HepG2 (cell line): ENCODE measurements at regions not wholly inside any gene's neighbourhood (a gene's known extent, or its start where the extent isn't known, plus 50 kb on each side); places are given as distances from the start of the nearest gene placed in this dataset.

ENCODE experiments used
- KDM5A ChIP-seq: fragments of 200-600 bp; sonication (generic); IDR thresholded peaks from 2 replicates; pipeline ENCODE4 v1.7.0; 2018; ENCODE audit warnings: antibody characterized with exemption, mild to moderate bottlenecking, low read length, borderline replicate concordance
- MAFF ChIP-seq: IDR thresholded peaks from 2 replicates; pipeline ENCODE4 v1.6.1; 2011; ENCODE audit warnings: low read depth, low read length, improper control_type of control experiment
- POLR2A ChIP-seq, 2 experiments: IDR thresholded peaks; 2 replicates each; pipeline ENCODE4 v1.6.1; 2011; ENCODE audit warnings: low read depth in 2 of 2, low read length in 2 of 2, mild to moderate bottlenecking in 1 of 2, moderate library complexity in 1 of 2; ENCODE audit not compliant: insufficient read depth in 1 of 2
- POLR2AphosphoS5 ChIP-seq: IDR thresholded peaks from 2 replicates; pipeline ENCODE4 v1.6.1; 2012; ENCODE audit warnings: low read depth, low read length
- SMAD1 ChIP-seq: sonication (generic); formaldehyde crosslinking; IDR thresholded peaks from 2 replicates; pipeline ENCODE4 v1.4.0; 2020; ENCODE audit warnings: missing genetic modification reagents, low read depth, mild to moderate bottlenecking, borderline replicate concordance
- SMARCC2 ChIP-seq: fragments of 450-650 bp; IDR thresholded peaks from 2 replicates; pipeline ENCODE4 v1.6.1; 2017; ENCODE audit warnings: antibody characterized with exemption, mild to moderate bottlenecking
- SP2 ChIP-seq: sonication (generic); formaldehyde crosslinking; IDR thresholded peaks from 2 replicates; pipeline ENCODE4 v1.5.1; 2020; ENCODE audit warnings: mild to moderate bottlenecking, missing genetic modification reagents
- TAF1 ChIP-seq: sonication (generic); formaldehyde crosslinking; IDR thresholded peaks from 2 replicates; pipeline ENCODE4 v1.4.0; 2020; ENCODE audit warnings: missing genetic modification reagents
- ZKSCAN1 ChIP-seq: fragments of 150-350 bp; IDR thresholded peaks from 2 replicates; pipeline ENCODE4 v1.6.1; 2014; ENCODE audit warnings: low read length
- ZNF468 ChIP-seq: sonication (generic); formaldehyde crosslinking; IDR thresholded peaks from 2 replicates; pipeline ENCODE4 v1.8.0; 2022; ENCODE audit warnings: mild to moderate bottlenecking, moderate library complexity, missing genetic modification reagents
- ZNF510 ChIP-seq: sonication (generic); formaldehyde crosslinking; IDR thresholded peaks from 2 replicates; pipeline ENCODE4 v1.4.0; 2020; ENCODE audit warnings: low read depth, mild to moderate bottlenecking, missing genetic modification reagents
- ZNF652 ChIP-seq: IDR thresholded peaks from 2 replicates; pipeline ENCODE4 v1.6.1; 2016; ENCODE audit warnings: low read depth, borderline replicate concordance
- ZNF7 ChIP-seq: IDR thresholded peaks from 2 replicates; pipeline ENCODE4 v1.6.1; 2016; ENCODE audit warnings: missing biosample characterization, missing genetic modification reagents
- TF ChIP-seq, protein P1 (sequence below): sonication (generic); formaldehyde crosslinking; IDR thresholded peaks from 2 replicates; pipeline ENCODE4 v1.5.0; 2020; ENCODE audit warnings: mild to moderate bottlenecking, missing genetic modification reagents, moderate library complexity

DNA sequence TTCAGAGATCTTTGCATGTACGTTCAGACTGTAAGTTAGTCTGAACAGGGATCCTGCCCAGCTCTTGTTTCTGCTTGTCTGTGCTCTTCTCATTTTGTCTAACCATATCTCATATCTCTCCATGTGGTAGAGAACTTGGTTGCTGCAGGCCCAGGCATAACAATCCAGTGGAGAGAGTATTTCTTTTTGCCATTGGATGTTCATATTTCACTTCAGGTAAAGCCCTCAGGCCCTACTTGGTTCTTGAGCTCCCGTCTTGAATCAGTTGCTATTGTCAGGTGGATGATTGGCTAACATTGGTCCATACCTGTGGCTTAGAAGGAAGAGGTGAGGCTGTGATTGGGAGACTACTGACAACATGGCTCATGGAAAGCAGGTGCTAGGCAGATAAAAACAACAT is 357.7 kb upstream of the FLRT2 start:
- TF ChIP-seq POLR2A (IDR thresholded peaks at IDR 0.05; ENCODE audit: insufficient read depth in 1 of 2, low read depth in 2 of 2, low read length in 2 of 2) (no peak), SP2 (CRISPR knock-in tag) (no peak), TAF1 (CRISPR knock-in tag) (no peak), POLR2AphosphoS5 (no peak), ZNF652 (CRISPR knock-in tag) (no peak), ZKSCAN1 (no peak), ZNF468 (no peak), MAFF (no peak), KDM5A (no peak), SMARCC2 (no peak), ZNF510 (CRISPR knock-in tag) (no peak), SMAD1 (no peak), ZNF7 (CRISPR knock-in tag) (no peak)
- TF ChIP-seq, protein P1, sequence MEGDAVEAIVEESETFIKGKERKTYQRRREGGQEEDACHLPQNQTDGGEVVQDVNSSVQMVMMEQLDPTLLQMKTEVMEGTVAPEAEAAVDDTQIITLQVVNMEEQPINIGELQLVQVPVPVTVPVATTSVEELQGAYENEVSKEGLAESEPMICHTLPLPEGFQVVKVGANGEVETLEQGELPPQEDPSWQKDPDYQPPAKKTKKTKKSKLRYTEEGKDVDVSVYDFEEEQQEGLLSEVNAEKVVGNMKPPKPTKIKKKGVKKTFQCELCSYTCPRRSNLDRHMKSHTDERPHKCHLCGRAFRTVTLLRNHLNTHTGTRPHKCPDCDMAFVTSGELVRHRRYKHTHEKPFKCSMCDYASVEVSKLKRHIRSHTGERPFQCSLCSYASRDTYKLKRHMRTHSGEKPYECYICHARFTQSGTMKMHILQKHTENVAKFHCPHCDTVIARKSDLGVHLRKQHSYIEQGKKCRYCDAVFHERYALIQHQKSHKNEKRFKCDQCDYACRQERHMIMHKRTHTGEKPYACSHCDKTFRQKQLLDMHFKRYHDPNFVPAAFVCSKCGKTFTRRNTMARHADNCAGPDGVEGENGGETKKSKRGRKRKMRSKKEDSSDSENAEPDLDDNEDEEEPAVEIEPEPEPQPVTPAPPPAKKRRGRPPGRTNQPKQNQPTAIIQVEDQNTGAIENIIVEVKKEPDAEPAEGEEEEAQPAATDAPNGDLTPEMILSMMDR (CRISPR knock-in tag): no peak
